Retinal pigment epithelial cell (primary cell): ENCODE measurements at regions not wholly inside any gene's neighbourhood (a gene's known extent, or its start where the extent isn't known, plus 50 kb on each side); places are given as distances from the start of the nearest gene placed in this dataset.

Experiments used
- DNase-seq: peaks from one replicate; pipeline ENCODE4 v3.0.0-alpha.2; 2010; ENCODE audit warnings: low read depth
- H3K4me3 ChIP-seq: 2 replicates; pipeline ENCODE4 v1.5.1; 2011; ENCODE audit warnings: mild to moderate bottlenecking, low read length, control low read depth, moderate library complexity
- TF ChIP-seq, protein P1 (sequence below): conservative IDR thresholded peaks from 2 replicates; pipeline ENCODE4 v1.5.1; 2011; ENCODE audit warnings: low read depth, low read length, control low read depth, inconsistent platforms

GRCh38 chr11:42013656-42014201 is 554.3 kb upstream of the LRRC4C start:
- DNase-seq = no peak
- TF ChIP-seq, protein P1, sequence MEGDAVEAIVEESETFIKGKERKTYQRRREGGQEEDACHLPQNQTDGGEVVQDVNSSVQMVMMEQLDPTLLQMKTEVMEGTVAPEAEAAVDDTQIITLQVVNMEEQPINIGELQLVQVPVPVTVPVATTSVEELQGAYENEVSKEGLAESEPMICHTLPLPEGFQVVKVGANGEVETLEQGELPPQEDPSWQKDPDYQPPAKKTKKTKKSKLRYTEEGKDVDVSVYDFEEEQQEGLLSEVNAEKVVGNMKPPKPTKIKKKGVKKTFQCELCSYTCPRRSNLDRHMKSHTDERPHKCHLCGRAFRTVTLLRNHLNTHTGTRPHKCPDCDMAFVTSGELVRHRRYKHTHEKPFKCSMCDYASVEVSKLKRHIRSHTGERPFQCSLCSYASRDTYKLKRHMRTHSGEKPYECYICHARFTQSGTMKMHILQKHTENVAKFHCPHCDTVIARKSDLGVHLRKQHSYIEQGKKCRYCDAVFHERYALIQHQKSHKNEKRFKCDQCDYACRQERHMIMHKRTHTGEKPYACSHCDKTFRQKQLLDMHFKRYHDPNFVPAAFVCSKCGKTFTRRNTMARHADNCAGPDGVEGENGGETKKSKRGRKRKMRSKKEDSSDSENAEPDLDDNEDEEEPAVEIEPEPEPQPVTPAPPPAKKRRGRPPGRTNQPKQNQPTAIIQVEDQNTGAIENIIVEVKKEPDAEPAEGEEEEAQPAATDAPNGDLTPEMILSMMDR = no peak
- H3K4me3 ChIP-seq = no peak overlapping the region

DNA sequence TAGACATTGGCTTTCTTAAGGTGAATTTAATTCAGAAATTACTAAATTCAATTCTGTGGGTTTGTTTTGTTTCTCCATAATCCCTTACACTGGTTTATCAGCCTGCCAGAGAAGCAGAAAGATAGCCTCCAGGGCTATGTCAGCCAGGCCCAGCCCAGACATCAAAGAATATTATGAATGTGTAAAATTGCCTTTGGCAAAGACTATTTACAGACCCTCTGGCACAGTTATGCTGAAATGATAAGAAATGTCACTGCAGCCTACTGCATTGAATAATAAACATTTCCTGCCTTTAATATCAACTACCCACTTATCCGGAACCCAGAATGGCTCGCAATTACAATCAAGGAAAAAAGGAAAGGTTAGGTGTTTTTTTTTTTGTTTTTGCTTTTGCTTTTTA is 562.5 kb upstream of the LRRC4C start:
- TF ChIP-seq, protein P1 = no peak
- no peak overlapping the region for H3K4me3 ChIP-seq
- DNase-seq = no peak

GRCh38 chr11:42023267-42023666 is 563.8 kb upstream of the LRRC4C start:
- no peak overlapping the region for H3K4me3 ChIP-seq
- TF ChIP-seq, protein P1 = no peak
- DNase-seq = no peak

GRCh38 chr11:42025121-42025803 is 565.8 kb upstream of the LRRC4C start:
- no peak overlapping the region for H3K4me3 ChIP-seq
- no peak for DNase-seq
- TF ChIP-seq, protein P1 = no peak

DNA sequence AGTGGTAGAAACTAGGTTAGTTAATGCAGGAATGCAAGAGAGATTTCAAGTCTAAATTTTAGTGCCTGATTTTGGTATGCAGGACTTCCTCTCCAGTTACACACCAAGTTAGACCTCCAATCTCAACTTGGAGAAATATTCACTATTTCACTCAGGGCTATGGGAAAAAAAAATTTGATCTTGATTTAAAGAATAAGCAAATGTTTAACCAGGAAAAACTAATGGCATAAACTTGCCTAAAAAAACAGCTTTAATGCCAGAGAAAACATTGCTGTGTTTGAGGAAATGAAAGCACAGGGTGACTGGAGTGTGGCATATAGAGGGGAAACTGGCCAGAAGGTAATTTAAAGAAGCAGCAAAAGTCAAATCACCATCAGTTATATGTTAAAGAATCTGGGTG is 575.4 kb upstream of the LRRC4C start:
- TF ChIP-seq, protein P1 = no peak
- DNase-seq = no peak
- no peak overlapping the region for H3K4me3 ChIP-seq

DNA sequence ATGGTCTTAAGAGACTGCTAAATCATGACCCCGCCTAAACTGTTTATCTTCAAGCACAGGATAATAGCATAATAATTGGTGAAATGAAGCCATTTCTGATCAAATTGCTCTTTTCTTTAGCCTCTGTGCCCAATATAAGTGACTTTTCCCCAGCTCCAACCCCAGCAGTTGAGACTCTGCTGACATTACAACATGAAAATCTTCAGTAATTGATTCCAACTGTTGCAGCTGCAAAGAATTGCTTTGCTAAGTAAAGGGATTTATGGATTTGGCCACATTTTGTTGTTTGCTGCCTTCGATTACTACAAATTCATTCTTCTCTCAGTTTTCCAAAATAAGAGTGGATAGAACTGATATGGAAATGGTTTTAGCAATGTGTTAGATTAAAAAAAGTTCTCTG is 576.7 kb upstream of the LRRC4C start:
- DNase-seq = no peak
- H3K4me3 ChIP-seq = no peak overlapping the region
- TF ChIP-seq, protein P1 = no peak

GRCh38 chr11:42043312-42043711 is 583.9 kb upstream of the LRRC4C start:
- no peak overlapping the region for H3K4me3 ChIP-seq
- DNase-seq = no peak
- TF ChIP-seq, protein P1 = no peak
